ENCODE measurements at regions not wholly inside any gene's neighbourhood (a gene's known extent, or its start where the extent isn't known, plus 50 kb on each side); places are given as distances from the start of the nearest gene placed in this dataset.

DNA sequence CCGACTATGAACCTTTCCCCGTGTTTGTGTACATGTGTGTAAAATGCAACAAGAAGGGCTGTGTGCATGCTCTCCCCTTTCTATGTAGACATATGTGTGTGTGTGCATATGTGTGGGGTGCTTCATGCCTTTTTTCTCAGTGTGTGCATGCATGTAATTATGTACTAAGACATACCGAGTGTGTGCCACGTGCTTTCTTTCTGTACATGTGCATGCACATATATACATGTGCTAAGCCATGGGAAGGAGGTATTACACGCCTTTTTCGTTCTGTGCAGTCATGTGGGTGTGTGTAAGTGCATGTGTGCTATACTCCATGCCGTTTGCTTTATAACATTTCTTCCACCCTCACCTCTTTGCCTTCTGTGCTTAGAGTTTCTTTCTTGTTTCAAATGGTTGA is 544.3 kb downstream of the TNS3 start:
- TF ChIP-seq, protein P1, sequence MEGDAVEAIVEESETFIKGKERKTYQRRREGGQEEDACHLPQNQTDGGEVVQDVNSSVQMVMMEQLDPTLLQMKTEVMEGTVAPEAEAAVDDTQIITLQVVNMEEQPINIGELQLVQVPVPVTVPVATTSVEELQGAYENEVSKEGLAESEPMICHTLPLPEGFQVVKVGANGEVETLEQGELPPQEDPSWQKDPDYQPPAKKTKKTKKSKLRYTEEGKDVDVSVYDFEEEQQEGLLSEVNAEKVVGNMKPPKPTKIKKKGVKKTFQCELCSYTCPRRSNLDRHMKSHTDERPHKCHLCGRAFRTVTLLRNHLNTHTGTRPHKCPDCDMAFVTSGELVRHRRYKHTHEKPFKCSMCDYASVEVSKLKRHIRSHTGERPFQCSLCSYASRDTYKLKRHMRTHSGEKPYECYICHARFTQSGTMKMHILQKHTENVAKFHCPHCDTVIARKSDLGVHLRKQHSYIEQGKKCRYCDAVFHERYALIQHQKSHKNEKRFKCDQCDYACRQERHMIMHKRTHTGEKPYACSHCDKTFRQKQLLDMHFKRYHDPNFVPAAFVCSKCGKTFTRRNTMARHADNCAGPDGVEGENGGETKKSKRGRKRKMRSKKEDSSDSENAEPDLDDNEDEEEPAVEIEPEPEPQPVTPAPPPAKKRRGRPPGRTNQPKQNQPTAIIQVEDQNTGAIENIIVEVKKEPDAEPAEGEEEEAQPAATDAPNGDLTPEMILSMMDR (conservative IDR thresholded peaks at IDR 0.05; ENCODE audit: low read depth, low read length) = no peak
- TF ChIP-seq, protein P2, sequence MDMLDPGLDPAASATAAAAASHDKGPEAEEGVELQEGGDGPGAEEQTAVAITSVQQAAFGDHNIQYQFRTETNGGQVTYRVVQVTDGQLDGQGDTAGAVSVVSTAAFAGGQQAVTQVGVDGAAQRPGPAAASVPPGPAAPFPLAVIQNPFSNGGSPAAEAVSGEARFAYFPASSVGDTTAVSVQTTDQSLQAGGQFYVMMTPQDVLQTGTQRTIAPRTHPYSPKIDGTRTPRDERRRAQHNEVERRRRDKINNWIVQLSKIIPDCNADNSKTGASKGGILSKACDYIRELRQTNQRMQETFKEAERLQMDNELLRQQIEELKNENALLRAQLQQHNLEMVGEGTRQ (IDR thresholded peaks at IDR 0.05; ENCODE audit: low read depth, low read length) = no peak
- TF ChIP-seq POLR2A (IDR thresholded peaks at IDR 0.05; ENCODE audit: low read depth, low read length) (no peak), RAD21 (IDR thresholded peaks at IDR 0.05; ENCODE audit: low read length) (no peak), RFX5 (IDR thresholded peaks at IDR 0.05; ENCODE audit: low read depth, low read length) (no peak)

All from IMR-90 (cell line).